GM21390 (cell line): ENCODE measurements at regions not wholly inside any gene's neighbourhood (a gene's known extent, or its start where the extent isn't known, plus 50 kb on each side); places are given as distances from the start of the nearest gene placed in this dataset.

Source experiments
- ATAC-seq: cut with Tn5 transposase; IDR thresholded peaks from one replicate; pipeline ENCODE4 v1.9.1; 2021; ENCODE audit not compliant: unreplicated experiment

- ATAC-seq, result no peak
Observed at GRCh38 chr4:17188125-17188524, 289.7 kb upstream of the LDB2 start.

GRCh38 chr4:17187003-17187402 is 288.6 kb upstream of the LDB2 start:
- no peak for ATAC-seq

- no peak for ATAC-seq
Observed at GRCh38 chr4:17182888-17183287, 284.4 kb upstream of the LDB2 start.

GRCh38 chr4:17174751-17175150 is 276.3 kb upstream of the LDB2 start:
- ATAC-seq, result no peak

GRCh38 chr4:17173300-17173699 is 274.9 kb upstream of the LDB2 start:
- no peak for ATAC-seq

- ATAC-seq, result no peak
Observed at GRCh38 chr4:17170131-17170530, 271.7 kb upstream of the LDB2 start.

- ATAC-seq, result no peak
Observed at GRCh38 chr4:17169699-17170098, 271.3 kb upstream of the LDB2 start.

- no peak for ATAC-seq
Observed at GRCh38 chr4:17168571-17168970, 270.1 kb upstream of the LDB2 start.

- ATAC-seq, result no peak
Observed at GRCh38 chr4:17166954-17167353, 268.5 kb upstream of the LDB2 start.

- ATAC-seq, result no peak
Observed at GRCh38 chr4:17165286-17165685, 266.8 kb upstream of the LDB2 start.

GRCh38 chr4:17164666-17165065 is 266.2 kb upstream of the LDB2 start:
- ATAC-seq, result no peak

GRCh38 chr4:17163156-17163771 is 264.8 kb upstream of the LDB2 start:
- ATAC-seq, result no peak

- ATAC-seq, result no peak
Observed at GRCh38 chr4:17157304-17157703, 258.9 kb upstream of the LDB2 start.

GRCh38 chr4:17155486-17155885 is 257.0 kb upstream of the LDB2 start:
- no peak for ATAC-seq

- ATAC-seq, result no peak
Observed at GRCh38 chr4:17153572-17153971, 255.1 kb upstream of the LDB2 start.

- no peak for ATAC-seq
Observed at GRCh38 chr4:17152941-17153540, 254.6 kb upstream of the LDB2 start.

- ATAC-seq, result no peak
Observed at GRCh38 chr4:17142232-17142711, 243.8 kb upstream of the LDB2 start.

- no peak for ATAC-seq
Observed at GRCh38 chr4:17138847-17139246, 240.4 kb upstream of the LDB2 start.

- no peak for ATAC-seq
Observed at GRCh38 chr4:17134565-17134964, 236.1 kb upstream of the LDB2 start.

GRCh38 chr4:17134100-17134499 is 235.7 kb upstream of the LDB2 start:
- no peak for ATAC-seq

GRCh38 chr4:17132226-17132625 is 233.8 kb upstream of the LDB2 start:
- ATAC-seq, result no peak

GRCh38 chr4:17128268-17128667 is 229.8 kb upstream of the LDB2 start:
- ATAC-seq, result no peak
